ENCODE measurements at regions not wholly inside any gene's neighbourhood (a gene's known extent, or its start where the extent isn't known, plus 50 kb on each side); places are given as distances from the start of the nearest gene placed in this dataset.

DNA sequence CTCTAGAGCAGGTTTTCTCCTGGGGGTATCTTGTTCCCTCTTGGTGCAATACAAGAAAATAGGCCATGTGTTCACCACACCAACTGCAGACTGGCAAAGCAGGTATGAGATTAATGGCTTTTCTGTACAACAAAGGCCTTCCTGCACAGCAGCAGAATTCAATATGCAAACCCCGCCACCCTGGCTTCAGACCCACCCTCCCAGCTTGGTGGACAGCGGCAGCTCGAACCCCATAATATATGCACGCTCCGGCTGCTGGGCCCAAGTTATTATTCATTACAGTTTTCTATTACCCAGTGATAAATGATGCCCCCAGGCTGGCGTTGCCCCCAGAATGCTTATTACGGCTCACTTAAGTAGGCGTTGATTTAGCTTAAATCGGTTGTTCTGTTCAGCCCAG lies 144.2 kb downstream of the RRAGC start:
- TF ChIP-seq POLR2AphosphoS5 (IDR thresholded peaks at IDR 0.05) (no peak), POLR2A (IDR thresholded peaks at IDR 0.05) (no peak), EP300 (IDR thresholded peaks at IDR 0.05) (no peak)
- TF ChIP-seq, protein P1, sequence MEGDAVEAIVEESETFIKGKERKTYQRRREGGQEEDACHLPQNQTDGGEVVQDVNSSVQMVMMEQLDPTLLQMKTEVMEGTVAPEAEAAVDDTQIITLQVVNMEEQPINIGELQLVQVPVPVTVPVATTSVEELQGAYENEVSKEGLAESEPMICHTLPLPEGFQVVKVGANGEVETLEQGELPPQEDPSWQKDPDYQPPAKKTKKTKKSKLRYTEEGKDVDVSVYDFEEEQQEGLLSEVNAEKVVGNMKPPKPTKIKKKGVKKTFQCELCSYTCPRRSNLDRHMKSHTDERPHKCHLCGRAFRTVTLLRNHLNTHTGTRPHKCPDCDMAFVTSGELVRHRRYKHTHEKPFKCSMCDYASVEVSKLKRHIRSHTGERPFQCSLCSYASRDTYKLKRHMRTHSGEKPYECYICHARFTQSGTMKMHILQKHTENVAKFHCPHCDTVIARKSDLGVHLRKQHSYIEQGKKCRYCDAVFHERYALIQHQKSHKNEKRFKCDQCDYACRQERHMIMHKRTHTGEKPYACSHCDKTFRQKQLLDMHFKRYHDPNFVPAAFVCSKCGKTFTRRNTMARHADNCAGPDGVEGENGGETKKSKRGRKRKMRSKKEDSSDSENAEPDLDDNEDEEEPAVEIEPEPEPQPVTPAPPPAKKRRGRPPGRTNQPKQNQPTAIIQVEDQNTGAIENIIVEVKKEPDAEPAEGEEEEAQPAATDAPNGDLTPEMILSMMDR (IDR thresholded peaks at IDR 0.05), result no peak
- 91 to 92% methylated on average over 7 to 8 of the region's 9 CpGs for WGBS, 2 donors (ENCODE audit: low coverage in 1 of 2)
- ATAC-seq, result no peak
- no peaks in the 10 kb centered on the region for H3K36me3 ChIP-seq
- H3K4me3 ChIP-seq, result no peak overlapping the region
- H3K4me1 ChIP-seq, result no peaks in the 10 kb centered on the region
- H3K27me3 ChIP-seq, result peaks cover 2% of the 10 kb centered on the region
- H3K27ac ChIP-seq, result no peak overlapping the region
- peaks cover 0 to 37% (median 0%) of the 10 kb centered on the region in 3 donors for H3K9me3 ChIP-seq

DNA sequence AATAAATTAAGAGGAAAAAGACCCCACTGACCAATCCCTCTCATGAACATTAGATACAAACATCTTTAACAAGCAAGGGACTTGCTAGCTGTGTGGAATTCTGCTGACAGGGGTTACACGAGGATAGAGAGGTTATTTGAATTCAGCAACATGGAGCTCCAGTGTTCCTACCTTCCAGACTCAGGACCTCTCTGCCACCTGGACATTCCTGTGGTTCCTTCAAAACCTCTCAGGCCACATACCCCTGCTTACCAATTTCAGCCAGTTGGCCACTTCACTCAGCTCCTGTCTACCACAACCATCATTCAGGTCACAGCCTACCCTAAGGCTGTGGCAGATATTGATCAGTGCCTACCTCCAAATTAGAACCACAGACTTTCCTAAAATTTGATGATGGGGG lies 147.5 kb downstream of the RRAGC start:
- Histone ChIP-seq H3K4me1 (no peaks in the 10 kb centered on the region), H3K27me3 (no peaks in the 10 kb centered on the region), H3K27ac (no peak overlapping the region), H3K4me3 (no peak overlapping the region), H3K36me3 (no peaks in the 10 kb centered on the region), H3K9me3 (peaks cover 0 to 39% (median 0%) of the 10 kb centered on the region in 3 donors)
- WGBS, 2 donors (ENCODE audit: low coverage in 1 of 2), result 62 to 67% methylated on average over 1 of the region's 1 CpG
- TF ChIP-seq, protein P1 (IDR thresholded peaks at IDR 0.05), result no peak
- no peak for TF ChIP-seq POLR2AphosphoS5 (IDR thresholded peaks at IDR 0.05)
- ATAC-seq, result no peak

DNA sequence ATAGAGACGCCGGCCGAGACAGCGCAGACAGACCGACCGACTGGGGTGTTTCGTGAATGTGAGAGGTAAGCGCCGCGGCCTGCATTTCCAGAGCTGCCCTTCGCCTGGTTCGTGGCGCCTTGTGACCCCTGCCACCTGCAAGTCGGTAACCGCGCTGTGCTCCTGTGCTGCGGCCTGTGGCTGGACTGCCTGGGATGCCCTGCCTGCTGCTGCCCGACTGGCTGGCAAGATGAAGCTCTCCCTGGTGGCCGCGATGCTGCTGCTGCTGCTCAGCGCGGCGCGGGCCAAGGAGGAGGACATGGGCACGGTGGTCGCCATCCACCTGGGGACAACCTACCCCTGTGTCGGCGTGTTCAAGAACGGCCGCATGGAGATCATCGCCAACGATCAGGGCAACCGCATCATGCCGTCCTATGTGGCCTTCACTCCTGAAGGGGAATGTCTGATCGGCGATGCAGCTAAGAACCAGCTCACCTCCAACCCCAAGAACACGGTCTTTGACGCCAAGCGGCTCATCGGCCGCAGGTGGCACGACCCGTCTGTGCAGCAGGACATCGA lies 150.8 kb downstream of the RRAGC start:
- Histone ChIP-seq H3K9me3 (peaks cover 0 to 50% (median 0%) of the 10 kb centered on the region in 3 donors), H3K4me3 (no peak overlapping the region), H3K27ac (no peak overlapping the region), H3K36me3 (no peaks in the 10 kb centered on the region), H3K4me1 (no peaks in the 10 kb centered on the region), H3K27me3 (peaks cover 10% of the 10 kb centered on the region)
- ATAC-seq, result no peak
- TF ChIP-seq POLR2A (IDR thresholded peaks at IDR 0.05) (no peak), POLR2AphosphoS5 (IDR thresholded peaks at IDR 0.05) (no peak), EP300 (IDR thresholded peaks at IDR 0.05) (no peak)
- TF ChIP-seq, protein P1 (IDR thresholded peaks at IDR 0.05), result no peak
- 93% methylated on average over 8 to 10 of the region's 44 CpGs for WGBS, 2 donors (ENCODE audit: low coverage in 1 of 2)

DNA sequence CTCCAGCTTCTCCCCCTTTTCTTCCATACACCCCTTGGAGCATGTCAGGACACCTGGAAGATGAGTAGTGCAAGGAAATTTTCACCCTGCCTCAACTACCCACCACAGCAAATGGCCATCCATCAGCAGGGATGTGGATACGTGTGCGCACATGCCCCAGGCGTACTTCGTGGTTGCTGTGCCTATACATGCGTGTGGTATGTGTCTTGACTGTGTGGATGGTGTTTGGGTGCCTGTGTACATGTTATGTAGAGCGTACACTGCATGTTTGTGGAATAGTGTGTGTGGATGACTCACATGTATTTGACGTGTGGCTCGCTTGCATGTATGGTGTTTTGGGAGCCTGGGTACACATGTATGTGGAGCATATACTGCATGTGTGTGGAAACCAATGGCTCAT lies 158.5 kb downstream of the RRAGC start:
- Histone ChIP-seq H3K4me1 (no peaks in the 10 kb centered on the region), H3K4me3 (no peak overlapping the region), H3K27ac (no peak overlapping the region), H3K9me3 (peaks cover 0 to 33% (median 0%) of the 10 kb centered on the region in 3 donors), H3K27me3 (peaks cover 37% of the 10 kb centered on the region), H3K36me3 (no peaks in the 10 kb centered on the region)
- no peak for ATAC-seq
- 78 to 95% methylated on average over 8 of the region's 8 CpGs for WGBS, 2 donors (ENCODE audit: low coverage in 1 of 2)
- TF ChIP-seq POLR2AphosphoS5 (IDR thresholded peaks at IDR 0.05) (no peak), POLR2A (IDR thresholded peaks at IDR 0.05) (no peak), EP300 (IDR thresholded peaks at IDR 0.05) (no peak)

DNA sequence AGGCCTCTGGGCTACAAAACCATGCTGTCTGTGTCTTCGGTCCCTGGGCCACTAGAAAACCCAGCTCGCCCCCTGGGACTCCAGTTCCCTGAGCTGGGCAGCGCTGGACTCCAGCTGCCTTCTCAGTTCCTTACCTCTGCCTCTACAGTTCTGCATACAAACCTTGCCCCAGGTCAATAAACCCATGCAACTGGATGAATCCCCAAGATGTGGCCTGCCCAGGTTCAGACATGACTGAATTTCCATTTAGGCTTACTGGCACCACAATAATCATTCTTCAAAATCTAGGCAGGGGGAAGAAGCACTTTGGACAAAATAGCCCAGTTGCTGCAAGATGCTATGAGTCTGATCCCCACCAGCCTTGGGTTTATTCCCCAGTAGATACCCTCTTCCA lies 159.5 kb downstream of the RRAGC start:
- Histone ChIP-seq H3K27me3 (peaks cover 40% of the 10 kb centered on the region), H3K36me3 (no peaks in the 10 kb centered on the region), H3K4me1 (no peaks in the 10 kb centered on the region), H3K4me3 (no peak overlapping the region), H3K9me3 (peaks cover 0 to 30% (median 0%) of the 10 kb centered on the region in 3 donors), H3K27ac (no peak overlapping the region)
- TF ChIP-seq EP300 (IDR thresholded peaks at IDR 0.05) (no peak), POLR2AphosphoS5 (IDR thresholded peaks at IDR 0.05) (no peak), POLR2A (IDR thresholded peaks at IDR 0.05) (no peak)
- TF ChIP-seq, protein P1 (IDR thresholded peaks at IDR 0.05), result no peak
- WGBS, 2 donors (ENCODE audit: low coverage in 1 of 2), result 80% methylated on average over 1 of the region's 3 CpGs; no CpG with 5 or more reads in 1 of the 2 donors
- ATAC-seq, result no peak
